IPS-20b (cell line): ENCODE measurements at regions not wholly inside any gene's neighbourhood (a gene's known extent, or its start where the extent isn't known, plus 50 kb on each side); places are given as distances from the start of the nearest gene placed in this dataset.
A peak's percentile ranks its signal among the peaks of the same experiment; 100 is the strongest.

Experiments used
- H3K27ac ChIP-seq: one replicate; pipeline ENCODE4 v1.5.1; 2013; ENCODE audit warnings: low read length
- H3K27me3 ChIP-seq: 2 replicates; pipeline ENCODE4 v1.6.1; 2013; ENCODE audit warnings: mild to moderate bottlenecking, low read length, inconsistent platforms; ENCODE audit not compliant: insufficient read depth
- H3K36me3 ChIP-seq: 2 replicates; pipeline ENCODE4 v1.6.1; 2013; ENCODE audit warnings: low read depth, mild to moderate bottlenecking, inconsistent platforms, low read length, moderate library complexity; ENCODE audit not compliant: insufficient read depth
- H3K4me1 ChIP-seq: 2 replicates; pipeline ENCODE4 v1.6.1; 2013; ENCODE audit warnings: mild to moderate bottlenecking, control low read depth, inconsistent platforms, low read length, moderate library complexity; ENCODE audit not compliant: insufficient read depth
- H3K4me3 ChIP-seq: 2 replicates; pipeline ENCODE4 v1.5.1; 2013; ENCODE audit warnings: mild to moderate bottlenecking, low read length, inconsistent platforms
- H3K9ac ChIP-seq: 2 replicates; pipeline ENCODE4 v1.6.1; 2013; ENCODE audit warnings: low read depth, mild to moderate bottlenecking, inconsistent platforms, low read length, moderate library complexity
- H3K9me3 ChIP-seq: 2 replicates; pipeline ENCODE4 v1.6.1; 2013; ENCODE audit warnings: mild to moderate bottlenecking, low read depth, low read length, inconsistent platforms; ENCODE audit not compliant: insufficient read depth

- Histone ChIP-seq H3K9ac (no peak overlapping the region), H3K9me3 (no peaks in the 10 kb centered on the region), H3K27ac (no peak overlapping the region), H3K4me1 (no peaks in the 10 kb centered on the region), H3K27me3 (peaks cover 11% of the 10 kb centered on the region; the same call in 1 of the 2 replicates), H3K36me3 (no peaks in the 10 kb centered on the region), H3K4me3 (no peak overlapping the region)
These were observed 86.3 kb upstream of the MBOAT2 start for GRCh38 chr2:9089831-9090230.

- Histone ChIP-seq H3K4me3 (no peak overlapping the region), H3K9ac (no peak overlapping the region)
These were observed 83.7 kb upstream of the MBOAT2 start for GRCh38 chr2:9087121-9087681.

DNA sequence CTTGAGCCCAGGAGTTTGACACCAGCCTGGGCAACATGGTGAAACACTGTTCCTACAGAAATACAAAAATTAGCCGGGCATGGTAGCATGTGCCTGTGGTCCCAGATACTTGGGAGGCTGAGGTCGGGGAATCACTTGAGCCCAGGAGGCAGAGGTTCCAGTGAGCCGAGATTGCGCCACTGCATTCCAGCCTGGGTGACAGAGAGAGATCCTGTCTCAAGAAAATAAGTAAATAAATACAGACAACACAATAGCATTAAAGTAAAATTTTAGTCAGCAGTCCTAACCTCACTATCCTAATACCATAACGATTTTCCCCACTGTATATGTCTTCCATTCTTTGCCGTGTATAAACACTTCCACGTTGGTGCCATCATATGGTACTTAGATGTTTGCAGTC, 83.0 kb upstream of the MBOAT2 start:
- Histone ChIP-seq H3K27ac (no peak overlapping the region), H3K27me3 (no peaks in the 10 kb centered on the region), H3K9ac (no peak overlapping the region), H3K9me3 (peaks cover 8% of the 10 kb centered on the region), H3K4me3 (no peak overlapping the region), H3K4me1 (no peaks in the 10 kb centered on the region), H3K36me3 (no peaks in the 10 kb centered on the region)

More at GRCh38 chr2:9087121-9087681, 83.7 kb upstream of the MBOAT2 start:
- Histone ChIP-seq H3K36me3 (no peaks in the 10 kb centered on the region), H3K9me3 (peaks cover 3% of the 10 kb centered on the region; the same call in 1 of the 2 replicates), H3K27me3 (no peaks in the 10 kb centered on the region), H3K27ac (no peak overlapping the region), H3K4me1 (no peaks in the 10 kb centered on the region)

GRCh38 chr2:9085353-9085752, 81.9 kb upstream of the MBOAT2 start:
- H3K9ac ChIP-seq = no peak overlapping the region
- H3K4me1 ChIP-seq = no peaks in the 10 kb centered on the region
- no peaks in the 10 kb centered on the region for H3K27me3 ChIP-seq
- no peaks in the 10 kb centered on the region for H3K36me3 ChIP-seq
- peaks cover 11% of the 10 kb centered on the region for H3K9me3 ChIP-seq
- no peak overlapping the region for H3K27ac ChIP-seq
- H3K4me3 ChIP-seq = no peak overlapping the region

- no peak overlapping the region for H3K27ac ChIP-seq
- H3K4me1 ChIP-seq = no peaks in the 10 kb centered on the region
- peaks cover 11% of the 10 kb centered on the region for H3K9me3 ChIP-seq
- no peak overlapping the region for H3K4me3 ChIP-seq
- no peaks in the 10 kb centered on the region for H3K36me3 ChIP-seq
- H3K27me3 ChIP-seq = no peaks in the 10 kb centered on the region
- no peak overlapping the region for H3K9ac ChIP-seq
These were observed 79.8 kb upstream of the MBOAT2 start for GRCh38 chr2:9083287-9083686.

GRCh38 chr2:9082158-9082557, 78.7 kb upstream of the MBOAT2 start:
- Histone ChIP-seq H3K27me3 (no peaks in the 10 kb centered on the region; the same call in 1 of the 2 replicates), H3K4me1 (no peaks in the 10 kb centered on the region), H3K27ac (no peak overlapping the region), H3K9ac (no peak overlapping the region), H3K9me3 (peaks cover 11% of the 10 kb centered on the region), H3K36me3 (no peaks in the 10 kb centered on the region), H3K4me3 (no peak overlapping the region)

- Histone ChIP-seq H3K27ac (no peak overlapping the region), H3K9me3 (peaks cover 11% of the 10 kb centered on the region), H3K4me1 (no peaks in the 10 kb centered on the region), H3K27me3 (no peaks in the 10 kb centered on the region; the same call in 1 of the 2 replicates), H3K9ac (no peak overlapping the region), H3K4me3 (no peak overlapping the region), H3K36me3 (no peaks in the 10 kb centered on the region)
These were observed 78.3 kb upstream of the MBOAT2 start for GRCh38 chr2:9081750-9082149.

DNA sequence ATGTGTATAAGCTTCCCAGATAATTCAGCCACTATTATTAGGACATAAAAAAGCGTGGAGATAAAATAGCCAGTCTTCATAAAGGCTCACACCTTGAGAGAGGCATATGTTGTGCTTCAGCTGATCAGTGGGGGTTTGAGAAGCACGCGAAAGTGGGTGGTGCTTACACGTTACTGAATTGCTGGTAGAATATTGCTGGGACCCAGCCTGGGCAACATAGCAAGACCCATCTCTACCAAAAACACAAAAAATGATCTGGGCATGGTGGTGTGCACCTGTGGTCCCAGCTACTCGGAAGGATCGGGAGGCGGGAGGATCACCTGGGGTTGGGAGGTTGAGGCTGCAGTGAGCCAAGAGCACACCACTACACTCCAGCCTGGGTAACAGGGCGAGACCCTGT, 74.9 kb upstream of the MBOAT2 start:
- Histone ChIP-seq H3K9ac (no peak overlapping the region), H3K4me1 (peaks cover 12% of the 10 kb centered on the region), H3K27me3 (peaks cover 26% of the 10 kb centered on the region; the same call in 1 of the 2 replicates), H3K9me3 (peaks cover 11% of the 10 kb centered on the region), H3K36me3 (no peaks in the 10 kb centered on the region), H3K4me3 (no peak overlapping the region), H3K27ac (no peak overlapping the region)

GRCh38 chr2:9077691-9078090, 74.2 kb upstream of the MBOAT2 start:
- Histone ChIP-seq H3K4me3 (no peak overlapping the region), H3K36me3 (no peaks in the 10 kb centered on the region), H3K27ac (no peak overlapping the region), H3K9ac (no peak overlapping the region), H3K4me1 (peaks cover 12% of the 10 kb centered on the region), H3K9me3 (peaks cover 11% of the 10 kb centered on the region), H3K27me3 (peaks cover 34% of the 10 kb centered on the region; the same call in 1 of the 2 replicates)

- H3K9ac ChIP-seq = no peak overlapping the region
- peaks cover 37% of the 10 kb centered on the region; the same call in 1 of the 2 replicates for H3K27me3 ChIP-seq
- no peak overlapping the region for H3K4me3 ChIP-seq
- peaks cover 5% of the 10 kb centered on the region for H3K9me3 ChIP-seq
- H3K27ac ChIP-seq = no peak overlapping the region
- no peaks in the 10 kb centered on the region for H3K36me3 ChIP-seq
- peaks cover 12% of the 10 kb centered on the region for H3K4me1 ChIP-seq
These were observed 73.3 kb upstream of the MBOAT2 start for GRCh38 chr2:9076755-9077154.

GRCh38 chr2:9076210-9076609, 72.7 kb upstream of the MBOAT2 start:
- no peaks in the 10 kb centered on the region for H3K9me3 ChIP-seq
- no peak overlapping the region for H3K9ac ChIP-seq
- H3K36me3 ChIP-seq = no peaks in the 10 kb centered on the region
- peaks cover 12% of the 10 kb centered on the region for H3K4me1 ChIP-seq
- H3K27ac ChIP-seq = no peak overlapping the region
- no peak overlapping the region for H3K4me3 ChIP-seq
- H3K27me3 ChIP-seq = peaks cover 37% of the 10 kb centered on the region; the same call in 1 of the 2 replicates

GRCh38 chr2:9074930-9075329, 71.4 kb upstream of the MBOAT2 start:
- Histone ChIP-seq H3K4me1 (peaks cover 12% of the 10 kb centered on the region), H3K27ac (no peak overlapping the region), H3K27me3 (peaks cover 37% of the 10 kb centered on the region; the same call in 1 of the 2 replicates), H3K9ac (peak overlapping the region; percentile 13; the same call in 1 of the 2 replicates), H3K4me3 (peak overlapping the region; percentile 3; the same call in 1 of the 2 replicates), H3K36me3 (no peaks in the 10 kb centered on the region), H3K9me3 (no peaks in the 10 kb centered on the region)
